Tibial nerve (tissue), 4 donors: ENCODE measurements at regions not wholly inside any gene's neighbourhood (a gene's known extent, or its start where the extent isn't known, plus 50 kb on each side); places are given as distances from the start of the nearest gene placed in this dataset.
A peak's percentile ranks its signal among the peaks of the same experiment; 100 is the strongest.

Experiments used
- DNase-seq, 2 donors: peaks; one replicate each; pipeline ENCODE4 v3.0.0-alpha.2; 2019; ENCODE audit warnings: low spot score in 2 of 2
- H3K27ac ChIP-seq, 4 donors: fragments of 200-600 bp; sonication (generic) in 3 of 4; one replicate each; pipeline ENCODE4 v1.5.1; 2017 to 2019; ENCODE audit warnings: mild to moderate bottlenecking in 1 of 4
- H3K27me3 ChIP-seq, 2 donors: fragments of 200-600 bp; sonication (generic) in 1 of 2; one replicate each; pipeline versions ENCODE4 v1.5.1 to v1.6.0; 2017 to 2019
- H3K36me3 ChIP-seq, 3 donors: fragments of 200-600 bp; sonication (generic); one replicate each; pipeline ENCODE4 v1.5.1; 2018 to 2019
- H3K4me1 ChIP-seq, 4 donors: fragments of 200-600 bp; sonication (generic) in 3 of 4; one replicate each; pipeline ENCODE4 v1.5.1; 2017 to 2019
- H3K4me3 ChIP-seq, 4 donors: fragments of 200-600 bp; sonication (generic) in 3 of 4; one replicate each; pipeline ENCODE4 v1.5.1; 2017 to 2019; ENCODE audit warnings: mild to moderate bottlenecking in 1 of 4, moderate library complexity in 1 of 4
- H3K9me3 ChIP-seq, 4 donors: fragments of 200-600 bp; sonication (generic) in 3 of 4; one replicate each; pipeline ENCODE4 v1.5.1; 2017 to 2019
- EP300 ChIP-seq, 2 donors: sonication (generic); formaldehyde crosslinking; IDR thresholded peaks; one replicate each; pipeline ENCODE4 v1.6.1; 2017; ENCODE audit warnings: antibody characterized with exemption in 2 of 2, mild to moderate bottlenecking in 1 of 2
- POLR2A ChIP-seq, 2 donors: fragments of 450-650 bp; IDR thresholded peaks; one replicate each; pipeline ENCODE4 v1.6.1; 2017; ENCODE audit warnings: antibody characterized with exemption in 2 of 2, mild to moderate bottlenecking in 2 of 2, moderate library complexity in 2 of 2
- WGBS, 2 donors: methylation state at CpG; one replicate each; pipeline ENCODE4 v1.1.5; 2018; 5-methylcytosine and 5-hydroxymethylcytosine counted together
- TF ChIP-seq, protein P1 (sequence below), 5 experiments: fragments of 200-600 bp in 3 of 5; fragments of 450-650 bp in 2 of 5; sonication (generic) in 3 of 5; IDR thresholded peaks; one replicate each; pipeline ENCODE4 v1.5.1; 2016 to 2019; ENCODE audit warnings: antibody characterized with exemption in 5 of 5, mild to moderate bottlenecking in 3 of 5, moderate library complexity in 2 of 5

DNA sequence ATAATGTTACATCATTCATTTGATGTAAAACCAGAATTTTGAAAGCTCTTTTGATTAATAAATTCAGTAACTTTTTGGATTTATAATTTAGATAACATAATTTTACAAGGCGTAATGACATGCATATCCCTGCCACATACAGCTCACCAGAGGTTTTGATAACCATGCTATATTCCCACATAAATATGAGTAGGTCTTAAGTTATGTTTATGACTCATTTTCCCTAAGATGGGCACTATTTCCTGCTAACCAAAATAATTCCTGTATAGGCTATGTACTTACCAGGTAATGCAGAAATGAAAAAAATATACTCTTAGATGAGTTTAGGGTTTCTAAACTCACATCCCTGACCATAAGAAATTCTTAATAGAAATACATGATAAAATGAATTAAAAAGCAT lies 93.9 kb upstream of the EDIL3 start:
- no peak overlapping the region for H3K4me3 ChIP-seq
- no peaks in the 10 kb centered on the region for H3K27me3 ChIP-seq
- H3K36me3 ChIP-seq = no peaks in the 10 kb centered on the region
- no peaks in the 10 kb centered on the region for H3K9me3 ChIP-seq
- whole genome bisulfite sequencing, 2 donors = 95 to 98% methylated on average over 1 of the region's 1 CpG
- DNase-seq = no peak
- no peak overlapping the region for H3K27ac ChIP-seq
- TF ChIP-seq EP300 (IDR thresholded peaks at IDR 0.05) (no peak), POLR2A (IDR thresholded peaks at IDR 0.05) (no peak)
- TF ChIP-seq, protein P1, sequence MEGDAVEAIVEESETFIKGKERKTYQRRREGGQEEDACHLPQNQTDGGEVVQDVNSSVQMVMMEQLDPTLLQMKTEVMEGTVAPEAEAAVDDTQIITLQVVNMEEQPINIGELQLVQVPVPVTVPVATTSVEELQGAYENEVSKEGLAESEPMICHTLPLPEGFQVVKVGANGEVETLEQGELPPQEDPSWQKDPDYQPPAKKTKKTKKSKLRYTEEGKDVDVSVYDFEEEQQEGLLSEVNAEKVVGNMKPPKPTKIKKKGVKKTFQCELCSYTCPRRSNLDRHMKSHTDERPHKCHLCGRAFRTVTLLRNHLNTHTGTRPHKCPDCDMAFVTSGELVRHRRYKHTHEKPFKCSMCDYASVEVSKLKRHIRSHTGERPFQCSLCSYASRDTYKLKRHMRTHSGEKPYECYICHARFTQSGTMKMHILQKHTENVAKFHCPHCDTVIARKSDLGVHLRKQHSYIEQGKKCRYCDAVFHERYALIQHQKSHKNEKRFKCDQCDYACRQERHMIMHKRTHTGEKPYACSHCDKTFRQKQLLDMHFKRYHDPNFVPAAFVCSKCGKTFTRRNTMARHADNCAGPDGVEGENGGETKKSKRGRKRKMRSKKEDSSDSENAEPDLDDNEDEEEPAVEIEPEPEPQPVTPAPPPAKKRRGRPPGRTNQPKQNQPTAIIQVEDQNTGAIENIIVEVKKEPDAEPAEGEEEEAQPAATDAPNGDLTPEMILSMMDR (IDR thresholded peaks at IDR 0.05) = no peak
- H3K4me1 ChIP-seq = no peaks in the 10 kb centered on the region

DNA sequence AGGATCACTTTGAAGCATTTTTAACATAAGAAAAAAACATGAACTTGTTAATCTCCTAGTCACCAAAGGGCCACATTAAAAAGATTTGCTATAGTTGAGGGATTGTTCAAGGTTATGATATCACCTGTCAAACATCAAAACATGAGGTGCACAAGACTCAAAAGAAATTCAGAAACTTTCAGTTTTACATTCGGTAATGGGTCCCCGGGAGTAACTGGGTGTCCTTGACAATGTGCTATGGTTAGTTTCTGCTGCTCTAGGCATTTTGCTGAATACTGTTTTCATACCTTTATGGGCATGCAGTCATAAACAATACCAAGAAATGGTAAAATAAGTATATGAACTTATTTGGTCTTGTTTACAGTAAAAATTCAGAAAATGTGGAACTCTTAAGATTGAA lies 92.8 kb upstream of the EDIL3 start:
- TF ChIP-seq, protein P1 (IDR thresholded peaks at IDR 0.05) = no peak
- TF ChIP-seq EP300 (IDR thresholded peaks at IDR 0.05) (no peak), POLR2A (IDR thresholded peaks at IDR 0.05) (no peak)
- no peak for DNase-seq
- no peak overlapping the region for H3K27ac ChIP-seq
- H3K4me3 ChIP-seq = no peak overlapping the region
- no peaks in the 10 kb centered on the region for H3K9me3 ChIP-seq
- no peaks in the 10 kb centered on the region for H3K36me3 ChIP-seq
- no peaks in the 10 kb centered on the region for H3K27me3 ChIP-seq
- no peaks in the 10 kb centered on the region for H3K4me1 ChIP-seq
- 88 to 90% methylated on average over 2 of the region's 2 CpGs for WGBS, 2 donors

DNA sequence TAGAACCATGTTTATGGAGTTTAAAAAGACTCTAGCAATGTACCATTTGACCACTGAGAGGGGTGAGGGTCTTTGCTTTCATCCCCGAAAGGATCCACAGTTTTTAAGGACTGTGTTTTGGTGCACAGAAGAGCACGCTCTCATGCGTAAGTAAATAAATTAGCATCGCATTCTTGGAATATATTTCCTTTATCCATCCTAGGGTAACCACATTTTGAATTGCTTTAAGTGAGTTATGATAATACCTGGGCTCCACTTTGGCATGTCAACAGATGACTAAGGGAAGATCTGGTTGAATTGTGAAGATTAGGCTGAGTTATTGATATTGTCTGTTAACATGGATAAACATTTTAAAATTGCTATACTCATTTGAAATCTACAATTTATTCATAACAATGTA lies 89.4 kb upstream of the EDIL3 start:
- WGBS, 2 donors = 95 to 96% methylated on average over 4 of the region's 4 CpGs
- Histone ChIP-seq H3K36me3 (no peaks in the 10 kb centered on the region), H3K9me3 (no peaks in the 10 kb centered on the region), H3K4me1 (no peaks in the 10 kb centered on the region), H3K27me3 (no peaks in the 10 kb centered on the region), H3K27ac (no peak overlapping the region), H3K4me3 (no peak overlapping the region)
- DNase-seq = no peak
- TF ChIP-seq EP300 (IDR thresholded peaks at IDR 0.05) = no peak
- TF ChIP-seq POLR2A (IDR thresholded peaks at IDR 0.05) = no peak
- TF ChIP-seq, protein P1 (IDR thresholded peaks at IDR 0.05) = no peak

DNA sequence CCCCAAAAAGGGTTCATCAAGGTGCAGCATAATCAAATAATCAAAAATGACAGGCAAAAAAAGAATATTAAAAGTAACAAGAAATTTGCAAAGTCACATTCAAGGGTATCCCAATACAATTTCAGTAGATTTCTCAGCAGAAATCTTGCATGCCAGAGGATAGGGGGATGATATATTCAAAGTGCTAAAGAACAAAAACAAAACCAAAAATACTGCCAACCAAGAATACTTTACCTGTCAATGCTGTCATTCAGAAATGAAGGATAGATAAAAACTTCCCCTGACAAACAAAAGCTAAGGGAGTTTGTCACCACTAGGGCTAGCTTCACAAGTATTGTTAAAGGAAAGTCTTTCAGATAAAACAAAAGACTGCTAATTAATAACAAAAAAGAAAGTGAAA lies 68.7 kb upstream of the EDIL3 start:
- Histone ChIP-seq H3K36me3 (no peaks in the 10 kb centered on the region), H3K4me1 (no peaks in the 10 kb centered on the region), H3K4me3 (no peak overlapping the region), H3K9me3 (peaks cover 0 to 25% (median 5%) of the 10 kb centered on the region in 4 donors), H3K27me3 (no peaks in the 10 kb centered on the region), H3K27ac (no peak overlapping the region)
- TF ChIP-seq POLR2A (IDR thresholded peaks at IDR 0.05) = no peak
- TF ChIP-seq, protein P1 (IDR thresholded peaks at IDR 0.05) = no peak
- TF ChIP-seq EP300 (IDR thresholded peaks at IDR 0.05) = no peak
- no peak for DNase-seq

DNA sequence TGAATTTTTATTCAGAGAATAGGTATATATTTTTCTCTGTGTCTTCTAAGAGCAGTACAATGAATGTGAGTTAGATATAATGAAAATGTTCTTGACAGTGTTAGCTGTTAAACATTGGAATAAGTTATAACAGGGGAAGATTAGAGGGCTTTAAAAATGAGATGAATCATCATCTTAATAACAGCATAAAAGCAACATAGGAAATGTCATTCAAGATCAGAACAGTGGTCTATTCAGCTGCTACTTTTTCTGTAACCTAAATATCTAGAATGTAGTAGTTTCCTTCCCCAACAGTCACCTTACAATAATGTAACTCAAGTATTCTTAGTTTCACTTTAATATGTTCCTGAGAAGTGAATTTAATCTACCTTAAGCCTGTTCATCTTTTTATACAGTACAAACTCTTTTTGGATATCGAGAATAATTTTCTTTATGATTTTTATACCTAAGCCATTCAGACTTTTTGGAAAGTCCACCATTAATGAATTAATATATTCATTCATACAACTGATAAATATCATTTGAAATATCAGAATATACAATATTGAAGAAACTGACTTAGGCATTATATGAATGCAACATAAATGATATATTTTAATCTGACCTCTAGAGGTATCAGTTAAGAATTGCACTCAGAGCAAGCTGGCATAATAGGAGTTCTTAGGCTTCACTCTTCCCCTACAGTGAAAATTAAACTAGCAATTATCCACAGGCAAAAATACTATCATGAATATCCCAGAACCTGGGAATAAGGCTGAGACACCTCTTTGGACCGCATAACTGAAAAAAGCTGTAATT lies 66.1 kb upstream of the EDIL3 start:
- DNase-seq = no peak
- TF ChIP-seq EP300 (IDR thresholded peaks at IDR 0.05) (no peak), POLR2A (IDR thresholded peaks at IDR 0.05) (no peak)
- TF ChIP-seq, protein P1 (IDR thresholded peaks at IDR 0.05) = peak in 3 of 5 experiments; percentile 8 to 19 (median 17)
- 91 to 95% methylated on average over 2 of the region's 2 CpGs for WGBS, 2 donors
- Histone ChIP-seq H3K36me3 (no peaks in the 10 kb centered on the region), H3K27me3 (no peaks in the 10 kb centered on the region), H3K4me3 (no peak overlapping the region), H3K27ac (no peak overlapping the region), H3K9me3 (peaks cover 0 to 25% (median 5%) of the 10 kb centered on the region in 4 donors), H3K4me1 (no peaks in the 10 kb centered on the region)
